Type B pancreatic cell (in vitro differentiated cells): ENCODE measurements at regions not wholly inside any gene's neighbourhood (a gene's known extent, or its start where the extent isn't known, plus 50 kb on each side); places are given as distances from the start of the nearest gene placed in this dataset.

Experiments
- DNase-seq: peaks from one replicate; pipeline ENCODE4 v3.0.0; 2021; ENCODE audit warnings: mixed read lengths; ENCODE audit not compliant: unreplicated experiment; ENCODE audit errors: extremely low spot score
- H3K27ac Mint-ChIP-seq: 2 replicates; pipeline ENCODE4 v1.8.0; 2021; ENCODE audit warnings: mild to moderate bottlenecking, mixed read lengths
- H3K27me3 Mint-ChIP-seq: 2 replicates; pipeline ENCODE4 v1.8.0; 2021; ENCODE audit warnings: mixed read lengths
- H3K36me3 Mint-ChIP-seq: 2 replicates; pipeline ENCODE4 v1.8.0; 2021; ENCODE audit warnings: mixed read lengths
- H3K4me1 Mint-ChIP-seq: one replicate; pipeline ENCODE4 v1.8.0; 2021; ENCODE audit warnings: mixed read lengths; ENCODE audit not compliant: unreplicated experiment
- H3K4me3 Mint-ChIP-seq: 2 replicates; pipeline ENCODE4 v1.8.0; 2021; ENCODE audit warnings: mild to moderate bottlenecking, mixed read lengths
- H3K9me3 Mint-ChIP-seq: 2 replicates; pipeline ENCODE4 v1.8.0; 2021; ENCODE audit warnings: mixed read lengths
- TF ChIP-seq, protein P1 (sequence below): fragments of 200-600 bp; sonication (generic); conservative IDR thresholded peaks from 2 replicates; pipeline ENCODE4 v1.5.0; 2021; ENCODE audit warnings: antibody characterized with exemption, mild to moderate bottlenecking

DNA sequence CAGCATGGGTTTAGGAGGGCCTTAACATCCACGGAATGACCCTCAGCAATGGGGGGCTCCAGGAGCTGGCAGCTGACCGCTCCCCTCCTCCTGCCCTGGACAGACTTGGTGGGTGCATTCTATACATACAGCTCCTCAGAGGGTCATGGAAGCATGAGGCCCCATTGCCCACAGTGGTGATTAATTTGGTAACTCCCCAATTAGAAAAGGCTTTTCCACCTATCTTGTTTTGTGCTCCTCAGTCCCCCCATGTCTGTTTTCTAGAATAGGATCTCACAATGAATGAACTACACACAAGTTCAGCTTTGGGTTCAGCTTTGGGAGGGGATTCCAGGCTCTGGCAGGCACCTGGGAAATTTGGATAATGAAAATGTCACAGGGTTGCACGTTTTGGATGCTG lies 707.8 kb downstream of the UQCRFS1 start:
- TF ChIP-seq, protein P1, sequence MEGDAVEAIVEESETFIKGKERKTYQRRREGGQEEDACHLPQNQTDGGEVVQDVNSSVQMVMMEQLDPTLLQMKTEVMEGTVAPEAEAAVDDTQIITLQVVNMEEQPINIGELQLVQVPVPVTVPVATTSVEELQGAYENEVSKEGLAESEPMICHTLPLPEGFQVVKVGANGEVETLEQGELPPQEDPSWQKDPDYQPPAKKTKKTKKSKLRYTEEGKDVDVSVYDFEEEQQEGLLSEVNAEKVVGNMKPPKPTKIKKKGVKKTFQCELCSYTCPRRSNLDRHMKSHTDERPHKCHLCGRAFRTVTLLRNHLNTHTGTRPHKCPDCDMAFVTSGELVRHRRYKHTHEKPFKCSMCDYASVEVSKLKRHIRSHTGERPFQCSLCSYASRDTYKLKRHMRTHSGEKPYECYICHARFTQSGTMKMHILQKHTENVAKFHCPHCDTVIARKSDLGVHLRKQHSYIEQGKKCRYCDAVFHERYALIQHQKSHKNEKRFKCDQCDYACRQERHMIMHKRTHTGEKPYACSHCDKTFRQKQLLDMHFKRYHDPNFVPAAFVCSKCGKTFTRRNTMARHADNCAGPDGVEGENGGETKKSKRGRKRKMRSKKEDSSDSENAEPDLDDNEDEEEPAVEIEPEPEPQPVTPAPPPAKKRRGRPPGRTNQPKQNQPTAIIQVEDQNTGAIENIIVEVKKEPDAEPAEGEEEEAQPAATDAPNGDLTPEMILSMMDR = no peak
- H3K27ac Mint-ChIP-seq = no peak overlapping the region
- H3K4me3 Mint-ChIP-seq = no peak overlapping the region
- H3K27me3 Mint-ChIP-seq = peaks cover 18% of the 10 kb centered on the region
- H3K36me3 Mint-ChIP-seq = no peaks in the 10 kb centered on the region
- H3K9me3 Mint-ChIP-seq = no peaks in the 10 kb centered on the region
- no peak for DNase-seq
- H3K4me1 Mint-ChIP-seq = peaks cover 14% of the 10 kb centered on the region

DNA sequence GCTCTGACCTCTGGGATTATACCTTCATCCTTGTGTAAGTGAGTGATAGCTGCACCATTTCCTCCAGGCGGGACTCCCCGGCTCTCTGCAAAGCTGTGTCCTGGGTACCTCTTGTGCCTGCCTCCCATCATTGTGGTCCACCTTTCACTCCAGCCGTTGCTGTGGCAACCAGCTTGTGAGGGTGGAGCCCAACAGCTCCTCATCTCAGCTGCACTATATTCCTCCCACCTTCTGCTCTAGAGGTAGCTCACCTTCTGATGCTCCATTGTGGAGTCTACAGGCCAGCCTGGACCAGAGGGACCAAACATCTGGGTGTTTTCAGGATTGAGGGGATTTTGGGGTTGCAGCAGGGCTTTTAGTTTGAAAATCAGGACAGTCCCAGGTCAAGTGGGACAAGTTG lies 708.2 kb downstream of the UQCRFS1 start:
- H3K4me3 Mint-ChIP-seq = no peak overlapping the region
- no peaks in the 10 kb centered on the region for H3K9me3 Mint-ChIP-seq
- DNase-seq = no peak
- H3K36me3 Mint-ChIP-seq = no peaks in the 10 kb centered on the region
- TF ChIP-seq, protein P1 = no peak
- H3K27me3 Mint-ChIP-seq = peaks cover 18% of the 10 kb centered on the region
- peaks cover 17% of the 10 kb centered on the region for H3K4me1 Mint-ChIP-seq
- H3K27ac Mint-ChIP-seq = no peak overlapping the region

DNA sequence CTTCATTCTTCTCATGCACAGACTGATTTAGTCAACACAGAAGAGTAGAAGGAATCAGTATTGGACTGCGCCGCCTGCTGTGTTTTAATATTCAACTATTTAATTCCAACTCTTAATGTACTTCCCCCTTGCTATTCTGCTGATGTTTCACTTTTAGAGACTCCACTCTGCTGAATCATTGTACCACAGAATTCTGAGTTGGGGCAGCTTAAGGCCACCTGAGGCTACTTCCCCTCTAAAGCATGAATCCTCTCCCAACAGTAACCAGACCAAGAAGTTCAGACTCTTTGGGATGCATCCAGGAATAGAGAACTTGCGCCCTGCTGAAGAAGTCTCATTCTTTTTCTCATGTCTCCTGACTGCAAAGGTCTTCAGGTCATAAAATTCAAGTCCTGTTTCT lies 708.8 kb downstream of the UQCRFS1 start:
- Mint-ChIP-seq H3K4me3 (no peak overlapping the region), H3K9me3 (no peaks in the 10 kb centered on the region), H3K36me3 (no peaks in the 10 kb centered on the region), H3K27ac (no peak overlapping the region), H3K27me3 (peaks cover 15% of the 10 kb centered on the region), H3K4me1 (peaks cover 19% of the 10 kb centered on the region)
- no peak for DNase-seq
- TF ChIP-seq, protein P1 = no peak

DNA sequence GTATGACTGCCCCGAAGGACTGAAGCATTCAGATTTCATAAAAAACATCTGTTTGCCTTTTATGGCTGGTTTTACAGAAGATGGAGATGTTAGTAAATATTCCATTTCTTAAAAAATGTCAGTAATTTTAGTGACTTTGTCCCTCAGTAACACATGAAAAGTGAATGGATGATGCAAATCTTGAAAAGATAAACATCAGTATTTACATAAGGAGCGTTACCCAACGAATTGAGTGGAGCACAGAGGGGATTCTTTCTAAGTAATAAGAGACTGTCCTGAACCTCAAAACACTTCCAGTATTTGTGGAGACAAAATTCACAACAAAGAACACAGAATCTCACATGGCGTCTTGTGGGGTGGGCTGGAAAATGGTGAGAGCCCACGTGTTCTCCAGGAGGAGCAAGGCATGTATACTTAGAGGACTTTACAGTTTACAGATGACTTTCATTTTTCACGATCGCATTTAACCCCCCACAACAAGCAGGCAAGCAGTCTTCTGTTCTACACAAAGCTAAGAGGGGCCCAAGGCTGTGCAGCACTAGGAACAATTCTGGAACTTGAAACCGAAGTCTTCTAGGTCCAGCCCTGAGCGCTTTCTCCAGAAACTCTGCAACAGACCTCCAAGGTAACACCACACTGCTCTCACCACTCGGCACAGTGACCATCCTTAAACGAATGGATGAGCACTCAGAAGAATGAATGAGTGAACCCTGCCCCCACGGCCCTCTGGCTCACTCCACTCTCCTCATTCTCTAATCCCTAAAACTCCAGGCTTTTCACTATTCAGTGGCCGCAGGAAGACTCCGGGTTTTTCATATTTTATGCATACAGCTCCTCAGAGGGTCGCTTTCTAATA lies 709.8 kb downstream of the UQCRFS1 start:
- H3K4me1 Mint-ChIP-seq = peaks cover 19% of the 10 kb centered on the region
- no peak overlapping the region for H3K27ac Mint-ChIP-seq
- TF ChIP-seq, protein P1 = no peak

DNA sequence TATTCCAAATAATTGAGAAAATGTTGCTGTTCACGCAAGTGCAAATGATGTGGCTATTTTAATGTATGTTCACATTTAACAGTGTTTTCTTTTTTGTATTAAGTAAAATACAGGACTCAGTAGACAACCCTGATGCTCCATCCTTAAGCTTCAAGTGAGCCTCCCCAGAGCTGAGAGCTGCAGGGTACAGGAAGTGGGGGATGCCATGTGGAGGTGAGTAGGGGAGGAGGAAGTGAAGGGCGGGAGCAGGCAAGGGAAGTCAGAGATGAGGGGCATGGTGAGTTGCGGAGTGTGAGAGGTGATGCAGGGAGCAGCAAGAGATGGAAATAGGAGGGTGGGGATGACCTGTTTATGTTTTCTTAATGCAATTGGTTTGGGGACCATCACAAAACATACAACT lies 711.0 kb downstream of the UQCRFS1 start:
- no peak for DNase-seq
- no peak overlapping the region for H3K27ac Mint-ChIP-seq
- TF ChIP-seq, protein P1 = no peak
- peaks cover 19% of the 10 kb centered on the region for H3K4me1 Mint-ChIP-seq
- H3K27me3 Mint-ChIP-seq = peaks cover 9% of the 10 kb centered on the region
- H3K4me3 Mint-ChIP-seq = no peak overlapping the region
- no peaks in the 10 kb centered on the region for H3K36me3 Mint-ChIP-seq
- H3K9me3 Mint-ChIP-seq = no peaks in the 10 kb centered on the region

More for the DNA sequence above, 709.8 kb downstream of the UQCRFS1 start:
- Mint-ChIP-seq H3K36me3 (no peaks in the 10 kb centered on the region), H3K9me3 (no peaks in the 10 kb centered on the region), H3K4me3 (no peak overlapping the region), H3K27me3 (peaks cover 9% of the 10 kb centered on the region)
- no peak for DNase-seq
